SK-N-SH (cell line): ENCODE measurements at regions not wholly inside any gene's neighbourhood (a gene's known extent, or its start where the extent isn't known, plus 50 kb on each side); places are given as distances from the start of the nearest gene placed in this dataset.

Experiments used
- EZH2phosphoT487 ChIP-seq: fragments of 200-600 bp; sonication (generic); IDR thresholded peaks from 2 replicates; pipeline ENCODE4 v1.6.1; 2017; ENCODE audit warnings: low read depth, mixed run types, mild to moderate bottlenecking, antibody characterized with exemption, moderate library complexity, borderline replicate concordance
- REST ChIP-seq: IDR thresholded peaks from 2 replicates; pipeline ENCODE4 v1.6.1; 2012; ENCODE audit warnings: mild to moderate bottlenecking, low read depth, low read length, moderate library complexity

- TF ChIP-seq REST (no peak), EZH2phosphoT487 (no peak)
These were observed 416.8 kb downstream of the ETNK1 start for GRCh38 chr12:23041774-23042173.
